Caco-2 (cell line): ENCODE measurements at regions not wholly inside any gene's neighbourhood (a gene's known extent, or its start where the extent isn't known, plus 50 kb on each side); places are given as distances from the start of the nearest gene placed in this dataset.

Source experiments
- BruUV-seq: library from RNA; stranded (reverse); fragments of 400-500 nt; replicated peaks from 2 replicates; lab custom pipeline; 2021; lab: Mats Ljungman, UMichigan
- CTCF ChIA-PET: fragments of 300-600 bp; sonication (Branson Sonifier 250); formaldehyde crosslinking; loops from one replicate; lab custom pipeline; 2022; ENCODE audit warnings: antibody characterized with exemption; lab: Charles Lee
- POLR2A ChIA-PET: fragments of 300-600 bp; sonication (Branson Sonifier 250); formaldehyde crosslinking; loops from one replicate; lab custom pipeline; 2022; ENCODE audit warnings: antibody characterized with exemption; lab: Charles Lee
- DNase-seq, 2 experiments: peaks; one replicate each; pipeline versions ENCODE4 v3.0.0 to v3.0.0-alpha.2; 2020 to 2022
- H3K27me3 ChIP-seq: replicated peaks from 2 replicates; pipeline ENCODE4 v1.6.0; 2011; ENCODE audit warnings: low read length; ENCODE audit not compliant: control insufficient read depth, insufficient read depth
- H3K36me3 ChIP-seq: 2 replicates; pipeline ENCODE4 v1.5.1; 2011; ENCODE audit warnings: low read length; ENCODE audit not compliant: control insufficient read depth, insufficient read depth
- H3K4me1 ChIP-seq: fragments of 250-450 bp; sonication (Bioruptor Pico); 2 replicates; pipeline ENCODE4 v1.5.1; 2020; ENCODE audit warnings: mild to moderate bottlenecking
- H3K4me3 ChIP-seq: 2 replicates; pipeline ENCODE4 v1.5.1; 2011; ENCODE audit warnings: low read depth, mild to moderate bottlenecking, control low read depth, low read length
- H3K9me3 ChIP-seq: fragments of 250-450 bp; sonication (Bioruptor Pico); 2 replicates; pipeline ENCODE4 v1.5.1; 2020; ENCODE audit warnings: mild to moderate bottlenecking, moderate library complexity
- H3K27ac Mint-ChIP-seq: one replicate; pipeline ENCODE4 v1.8.0; 2022; ENCODE audit warnings: mixed read lengths; ENCODE audit not compliant: unreplicated experiment
- H3K27me3 Mint-ChIP-seq: one replicate; pipeline ENCODE4 v1.8.0; 2022; ENCODE audit warnings: mixed read lengths; ENCODE audit not compliant: insufficient read depth, unreplicated experiment
- H3K36me3 Mint-ChIP-seq: one replicate; pipeline ENCODE4 v1.8.0; 2022; ENCODE audit warnings: mild to moderate bottlenecking, mixed read lengths; ENCODE audit not compliant: insufficient read depth, unreplicated experiment
- H3K4me1 Mint-ChIP-seq: one replicate; pipeline ENCODE4 v1.8.0; 2022; ENCODE audit warnings: low read depth, mixed read lengths; ENCODE audit not compliant: unreplicated experiment
- H3K4me3 Mint-ChIP-seq: one replicate; pipeline ENCODE4 v1.8.0; 2022; ENCODE audit warnings: mild to moderate bottlenecking, moderate library complexity, mixed read lengths; ENCODE audit not compliant: unreplicated experiment
- H3K9me3 Mint-ChIP-seq: one replicate; pipeline ENCODE4 v1.8.0; 2022; ENCODE audit warnings: mixed read lengths; ENCODE audit not compliant: unreplicated experiment
- CTCF ChIP-seq, 2 experiments: fragments of 200-600 bp in 1 of 2; IDR thresholded peaks; 1 replicate in 1 of 2; 2 replicates in 1 of 2; pipeline versions ENCODE4 v1.5.1 to v1.8.0; 2011 to 2022; ENCODE audit warnings: antibody characterized with exemption in 1 of 2, control low read depth in 1 of 2, inconsistent platforms in 1 of 2, low read depth in 1 of 2, low read length in 1 of 2, mild to moderate bottlenecking in 1 of 2, moderate library complexity in 1 of 2; ENCODE audit not compliant: insufficient read depth in 1 of 2, severe bottlenecking in 1 of 2, unreplicated experiment in 1 of 2
- intact Hi-C: fragments of 100-400 bp; cut with micrococcal nuclease; formaldehyde crosslinking; loops from one replicate; pipeline ENCODE4 v1.10.0; 2022; ENCODE audit not compliant: unreplicated experiment

DNA sequence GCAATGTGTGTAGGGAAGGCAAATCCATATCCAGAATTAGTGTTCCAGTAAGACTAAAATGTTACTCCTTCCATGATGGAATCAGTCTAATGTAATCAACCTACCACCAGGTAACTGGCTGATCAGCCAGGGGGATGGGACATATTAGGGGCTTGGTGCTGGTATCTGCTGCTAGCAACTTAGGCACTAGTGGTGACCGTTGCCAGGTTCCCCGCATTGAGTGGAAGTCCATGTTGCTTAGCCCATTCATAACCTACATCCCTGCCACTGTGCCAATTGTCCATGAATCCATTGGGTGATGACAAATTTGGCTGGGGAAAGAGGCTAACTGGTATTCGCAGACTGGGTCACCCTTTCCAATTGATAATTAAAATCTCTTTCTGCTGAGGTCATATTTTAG lies 212.2 kb upstream of the ROBO1 start:
- TF ChIP-seq CTCF (IDR thresholded peaks at IDR 0.05; ENCODE audit: insufficient read depth in 1 of 2, low read depth in 1 of 2, low read length in 1 of 2, severe bottlenecking in 1 of 2, unreplicated experiment in 1 of 2) = no peak
- Mint-ChIP-seq H3K27ac (no peak overlapping the region), H3K9me3 (peaks cover 5% of the 10 kb centered on the region), H3K27me3 (peaks cover 3% of the 10 kb centered on the region), H3K4me1 (no peaks in the 10 kb centered on the region), H3K36me3 (no peaks in the 10 kb centered on the region), H3K4me3 (no peak overlapping the region)
- H3K36me3 ChIP-seq = no peaks in the 10 kb centered on the region
- no TSS peak for BruUV-seq
- H3K4me3 ChIP-seq = no peak overlapping the region
- ChIA-PET POLR2A (no interaction called here), CTCF (no interaction called here)
- no peaks in the 10 kb centered on the region for H3K4me1 ChIP-seq
- H3K9me3 ChIP-seq = no peaks in the 10 kb centered on the region
- H3K27me3 ChIP-seq = no peaks in the 10 kb centered on the region
- DNase-seq = no peak
- intact Hi-C loops = no loop called here

DNA sequence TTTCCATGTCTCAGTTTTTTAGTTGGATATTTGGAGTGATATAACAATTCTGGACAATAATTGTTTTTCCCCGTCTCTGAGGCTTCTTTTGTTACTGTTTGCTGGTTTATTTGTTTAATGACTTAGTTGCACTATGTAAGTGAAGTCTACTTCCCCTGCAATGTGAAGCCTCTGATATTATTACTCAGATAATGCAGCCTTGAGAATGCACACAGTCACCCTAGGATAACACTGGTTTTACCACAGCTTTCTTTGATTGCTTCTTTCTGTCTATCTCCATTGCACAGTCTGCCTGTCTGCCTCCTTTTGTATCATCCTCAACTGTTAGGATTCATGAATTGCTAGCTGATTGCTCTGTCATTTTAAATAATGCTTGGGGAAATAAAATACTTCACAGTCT lies 208.7 kb upstream of the ROBO1 start:
- CTCF ChIA-PET = no interaction called here
- no peak for TF ChIP-seq CTCF (IDR thresholded peaks at IDR 0.05; ENCODE audit: insufficient read depth in 1 of 2, low read depth in 1 of 2, low read length in 1 of 2, severe bottlenecking in 1 of 2, unreplicated experiment in 1 of 2)

DNA sequence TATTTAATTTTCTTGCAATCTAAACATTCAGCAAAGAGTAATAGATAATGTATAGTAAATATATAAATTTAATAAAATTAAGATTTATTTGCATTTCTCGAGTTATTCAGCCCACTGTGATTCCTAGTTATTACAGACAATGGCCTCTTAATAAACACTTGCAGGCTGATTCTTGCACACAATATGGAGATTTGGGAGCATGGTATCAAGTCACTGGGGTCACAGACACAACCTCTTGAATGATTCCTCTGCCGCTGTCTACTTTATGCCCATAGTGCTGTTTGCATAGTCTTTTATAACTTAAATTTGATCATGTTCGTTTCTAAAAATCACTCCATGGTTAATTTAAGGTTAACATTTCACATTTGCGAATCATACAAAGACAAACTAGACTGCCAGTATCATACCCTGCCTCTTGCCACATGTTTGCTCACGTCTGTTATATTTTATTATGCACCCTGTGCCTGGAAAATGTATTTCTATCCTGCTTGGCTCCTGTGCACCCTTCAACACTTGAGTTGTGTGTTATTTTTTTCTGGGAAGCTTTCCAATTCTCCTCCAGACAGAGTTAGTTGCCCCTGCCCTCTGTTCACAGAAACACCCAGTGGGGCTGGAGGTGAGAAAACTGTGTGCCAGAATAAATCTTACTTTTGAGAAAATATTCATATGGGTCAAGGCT lies 206.3 kb upstream of the ROBO1 start:
- H3K9me3 Mint-ChIP-seq = peaks cover 5% of the 10 kb centered on the region
- H3K36me3 ChIP-seq = no peaks in the 10 kb centered on the region
- H3K4me3 Mint-ChIP-seq = no peak overlapping the region
- H3K36me3 Mint-ChIP-seq = no peaks in the 10 kb centered on the region
- no peak overlapping the region for H3K4me3 ChIP-seq
- no peaks in the 10 kb centered on the region for H3K27me3 Mint-ChIP-seq
- BruUV-seq = no TSS peak
- no peak overlapping the region for H3K27ac Mint-ChIP-seq
- no peak for DNase-seq
- CTCF ChIA-PET = no interaction called here
- intact Hi-C loops = no loop called here
- no peaks in the 10 kb centered on the region for H3K4me1 ChIP-seq
- H3K27me3 ChIP-seq = no peaks in the 10 kb centered on the region
- H3K4me1 Mint-ChIP-seq = no peaks in the 10 kb centered on the region
- no peak for TF ChIP-seq CTCF (IDR thresholded peaks at IDR 0.05; ENCODE audit: insufficient read depth in 1 of 2, low read depth in 1 of 2, low read length in 1 of 2, severe bottlenecking in 1 of 2, unreplicated experiment in 1 of 2)
- POLR2A ChIA-PET = no interaction called here
- H3K9me3 ChIP-seq = no peaks in the 10 kb centered on the region

More for the DNA sequence above, 208.7 kb upstream of the ROBO1 start:
- POLR2A ChIA-PET = no interaction called here
- Mint-ChIP-seq H3K27ac (no peak overlapping the region), H3K4me1 (no peaks in the 10 kb centered on the region), H3K9me3 (peaks cover 5% of the 10 kb centered on the region), H3K27me3 (no peaks in the 10 kb centered on the region), H3K36me3 (no peaks in the 10 kb centered on the region), H3K4me3 (no peak overlapping the region)
- H3K4me1 ChIP-seq = no peaks in the 10 kb centered on the region
- no peaks in the 10 kb centered on the region for H3K9me3 ChIP-seq
- H3K4me3 ChIP-seq = no peak overlapping the region
- intact Hi-C loops = no loop called here
- H3K27me3 ChIP-seq = no peaks in the 10 kb centered on the region
- H3K36me3 ChIP-seq = no peaks in the 10 kb centered on the region
- BruUV-seq = no TSS peak
- DNase-seq = no peak
